Choroid plexus epithelial cell (primary cell): ENCODE measurements at regions not wholly inside any gene's neighbourhood (a gene's known extent, or its start where the extent isn't known, plus 50 kb on each side); places are given as distances from the start of the nearest gene placed in this dataset.

Experiments used
- DNase-seq: peaks from one replicate; pipeline ENCODE4 v3.0.0-alpha.2; 2010; ENCODE audit warnings: low read depth
- H3K4me3 ChIP-seq: 2 replicates; pipeline ENCODE4 v1.5.1; 2011; ENCODE audit warnings: low read depth, mild to moderate bottlenecking, control low read depth, low read length, moderate library complexity
- CTCF ChIP-seq: conservative IDR thresholded peaks from 2 replicates; pipeline ENCODE4 v1.5.1; 2011; ENCODE audit warnings: low read depth, mild to moderate bottlenecking, control low read depth, inconsistent platforms, low read length, moderate library complexity

DNA sequence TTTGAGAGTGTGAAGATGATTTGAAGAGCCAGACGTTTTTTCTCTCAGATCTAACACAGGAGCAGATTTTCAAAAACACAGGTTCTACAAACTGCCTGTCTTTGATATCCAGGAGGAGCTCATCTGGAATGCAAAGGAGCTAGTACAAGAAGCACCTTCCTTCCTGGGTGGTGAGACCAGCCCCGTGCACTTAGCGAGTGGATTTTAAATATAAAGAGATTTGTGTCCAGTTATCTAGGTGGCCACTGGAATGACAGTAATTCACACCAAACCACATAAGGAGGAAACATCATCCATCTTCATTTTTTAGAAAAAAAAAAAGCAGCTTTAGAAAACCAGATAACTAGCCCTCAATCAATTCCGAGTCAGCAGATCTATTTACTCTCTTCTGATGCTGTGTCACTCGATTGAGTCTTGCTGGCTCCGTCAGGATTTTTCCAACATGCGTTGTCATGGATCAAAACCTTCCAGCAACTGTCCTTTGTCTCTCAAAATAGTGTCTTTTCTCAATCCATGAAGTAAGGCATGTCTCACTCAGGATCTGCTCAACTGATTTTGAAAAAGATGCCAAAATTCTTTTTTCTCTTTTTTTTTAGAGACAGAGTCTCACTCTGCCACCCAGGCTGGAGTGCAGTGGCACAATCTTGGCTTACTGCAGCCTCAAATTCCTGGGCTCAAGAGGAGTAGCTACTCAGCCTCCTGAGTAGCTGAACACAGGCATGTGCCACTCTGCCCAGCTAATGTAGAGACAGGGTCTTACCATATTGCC lies 451.2 kb upstream of the PSMD7 start:
- no peak for DNase-seq
- no peak for TF ChIP-seq CTCF
- H3K4me3 ChIP-seq, result no peak overlapping the region

DNA sequence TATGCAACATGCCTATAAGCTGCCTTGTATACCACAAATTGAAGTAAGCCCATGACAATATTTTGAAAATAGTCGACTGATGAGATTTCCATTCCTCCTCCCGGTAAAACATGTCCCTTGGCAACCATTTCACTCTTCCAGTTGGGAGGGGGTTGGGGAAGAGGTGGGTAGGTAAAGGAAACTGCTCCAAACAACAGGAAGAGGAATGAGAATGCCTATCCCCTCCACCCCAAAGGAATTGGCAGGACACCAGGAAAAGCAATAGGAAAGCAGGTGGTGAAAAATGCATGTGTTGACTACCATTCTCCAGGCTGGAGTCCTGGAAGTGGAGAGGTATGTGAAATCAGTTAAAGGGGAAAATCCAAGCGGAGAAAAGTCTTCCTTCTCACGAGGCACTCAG lies 455.9 kb upstream of the PSMD7 start:
- DNase-seq, result no peak
- H3K4me3 ChIP-seq, result no peak overlapping the region
- TF ChIP-seq CTCF, result no peak

GRCh38 chr16:73831220-73831619 lies 465.4 kb upstream of the PSMD7 start:
- TF ChIP-seq CTCF, result no peak
- no peak for DNase-seq
- H3K4me3 ChIP-seq, result no peak overlapping the region

GRCh38 chr16:73823205-73823849 lies 473.3 kb upstream of the PSMD7 start:
- no peak for DNase-seq
- H3K4me3 ChIP-seq, result no peak overlapping the region
- no peak for TF ChIP-seq CTCF

- TF ChIP-seq CTCF, result no peak
- no peak for DNase-seq
- no peak overlapping the region for H3K4me3 ChIP-seq
Observed at GRCh38 chr16:73817526-73818324, 478.9 kb upstream of the PSMD7 start.

GRCh38 chr16:73813527-73813926 lies 483.1 kb upstream of the PSMD7 start:
- DNase-seq, result no peak
- TF ChIP-seq CTCF, result no peak
- H3K4me3 ChIP-seq, result no peak overlapping the region
